Calu3 (cell line): ENCODE measurements at regions not wholly inside any gene's neighbourhood (a gene's known extent, or its start where the extent isn't known, plus 50 kb on each side); places are given as distances from the start of the nearest gene placed in this dataset.

Experiments
- BruUV-seq: library from RNA; stranded (reverse); fragments of 400-500 nt; replicated peaks from 2 replicates; lab custom pipeline; 2021; lab: Mats Ljungman, UMichigan
- CTCF ChIA-PET: fragments of 300-600 bp; sonication (Branson Sonifier 250); formaldehyde crosslinking; loops from one replicate; lab custom pipeline; 2022; ENCODE audit warnings: antibody characterized with exemption; lab: Charles Lee
- DNase-seq: peaks from one replicate; pipeline ENCODE4 v3.0.0; 2022
- H3K27ac Mint-ChIP-seq: one replicate; pipeline ENCODE4 v1.8.0; 2022; ENCODE audit warnings: mixed read lengths; ENCODE audit not compliant: unreplicated experiment
- H3K27me3 Mint-ChIP-seq: one replicate; pipeline ENCODE4 v1.8.0; 2022; ENCODE audit warnings: mixed read lengths; ENCODE audit not compliant: unreplicated experiment
- H3K36me3 Mint-ChIP-seq: one replicate; pipeline ENCODE4 v1.8.0; 2022; ENCODE audit warnings: mild to moderate bottlenecking, moderate library complexity, mixed read lengths; ENCODE audit not compliant: insufficient read depth, unreplicated experiment
- H3K4me1 Mint-ChIP-seq: one replicate; pipeline ENCODE4 v1.8.0; 2022; ENCODE audit warnings: mild to moderate bottlenecking, low read depth, mixed read lengths; ENCODE audit not compliant: unreplicated experiment
- H3K4me3 Mint-ChIP-seq: one replicate; pipeline ENCODE4 v1.8.0; 2022; ENCODE audit warnings: mild to moderate bottlenecking, low read depth, moderate library complexity, mixed read lengths; ENCODE audit not compliant: unreplicated experiment
- H3K9me3 Mint-ChIP-seq: one replicate; pipeline ENCODE4 v1.8.0; 2022; ENCODE audit warnings: low read depth, mixed read lengths; ENCODE audit not compliant: unreplicated experiment
- CTCF ChIP-seq: fragments of 200-600 bp; IDR thresholded peaks from one replicate; pipeline ENCODE4 v1.8.0; 2022; ENCODE audit warnings: antibody characterized with exemption; ENCODE audit not compliant: unreplicated experiment
- intact Hi-C: fragments of 100-400 bp; cut with micrococcal nuclease; formaldehyde crosslinking; loops from one replicate; pipeline ENCODE4 v1.10.0; 2022; ENCODE audit not compliant: unreplicated experiment

GRCh38 chr12:66035288-66035966 lies 95.1 kb downstream of the LLPH start:
- Mint-ChIP-seq H3K4me3 (no peak overlapping the region), H3K9me3 (no peaks in the 10 kb centered on the region), H3K36me3 (no peaks in the 10 kb centered on the region), H3K27ac (no peak overlapping the region), H3K4me1 (no peaks in the 10 kb centered on the region), H3K27me3 (peaks cover 10% of the 10 kb centered on the region)
- intact Hi-C loops, result loop anchor here (5.0 to 10.0 kb wide), 2 partner anchors 341 to 728 kb away; no protein-coding TSS in a partner anchor
- TF ChIP-seq CTCF, result peak; percentile 51
- BruUV-seq, result no TSS peak
- CTCF ChIA-PET, result no interaction called here
- DNase-seq, result peak; percentile 32

GRCh38 chr12:66033151-66033550 lies 97.4 kb downstream of the LLPH start:
- CTCF ChIA-PET, result no interaction called here
- no peak overlapping the region for H3K4me3 Mint-ChIP-seq
- no peaks in the 10 kb centered on the region for H3K4me1 Mint-ChIP-seq
- no peaks in the 10 kb centered on the region for H3K27me3 Mint-ChIP-seq
- no peak for TF ChIP-seq CTCF
- no peak for DNase-seq
- H3K36me3 Mint-ChIP-seq, result no peaks in the 10 kb centered on the region
- H3K9me3 Mint-ChIP-seq, result no peaks in the 10 kb centered on the region
- BruUV-seq, result no TSS peak
- H3K27ac Mint-ChIP-seq, result no peak overlapping the region
- intact Hi-C loops, result loop anchor here (10.0 kb wide), 1 partner anchor 338 kb away; no protein-coding TSS in a partner anchor

GRCh38 chr12:66032739-66033138 lies 97.8 kb downstream of the LLPH start:
- CTCF ChIA-PET, result no interaction called here
- no peaks in the 10 kb centered on the region for H3K36me3 Mint-ChIP-seq
- no peak for DNase-seq
- no peaks in the 10 kb centered on the region for H3K27me3 Mint-ChIP-seq
- no peaks in the 10 kb centered on the region for H3K4me1 Mint-ChIP-seq
- no peak overlapping the region for H3K4me3 Mint-ChIP-seq
- no peak for TF ChIP-seq CTCF
- intact Hi-C loops, result loop anchor here (10.0 kb wide), 1 partner anchor 338 kb away; no protein-coding TSS in a partner anchor
- H3K9me3 Mint-ChIP-seq, result no peaks in the 10 kb centered on the region
- no TSS peak for BruUV-seq
- no peak overlapping the region for H3K27ac Mint-ChIP-seq

GRCh38 chr12:66030217-66030781 lies 100.3 kb downstream of the LLPH start:
- no TSS peak for BruUV-seq
- no peak for DNase-seq
- Mint-ChIP-seq H3K4me1 (peaks cover 10% of the 10 kb centered on the region), H3K36me3 (no peaks in the 10 kb centered on the region), H3K27ac (no peak overlapping the region), H3K27me3 (no peaks in the 10 kb centered on the region), H3K4me3 (no peak overlapping the region), H3K9me3 (no peaks in the 10 kb centered on the region)
- TF ChIP-seq CTCF, result no peak
- intact Hi-C loops, result loop anchor here (10.0 kb wide), 1 partner anchor 335 kb away; no protein-coding TSS in a partner anchor
- CTCF ChIA-PET, result no interaction called here
